B cell (primary cell): ENCODE measurements at regions not wholly inside any gene's neighbourhood (a gene's known extent, or its start where the extent isn't known, plus 50 kb on each side); places are given as distances from the start of the nearest gene placed in this dataset.
A peak's percentile ranks its signal among the peaks of the same experiment; 100 is the strongest.

Experiments used
- ATAC-seq: fragments of 200-7000 bp; cut with Tn5 transposase; one replicate; pipeline ENCODE4 v1.10.0; 2021; ENCODE audit warnings: low read depth, mild to moderate bottlenecking, moderate number of reproducible peaks, moderate library complexity
- CTCF ChIA-PET: fragments of 350-600 bp; sonication (Branson Sonifier 250); formaldehyde crosslinking; loops from one replicate; lab custom pipeline; 2021; ENCODE audit warnings: antibody characterized with exemption, inconsistent platforms; lab: Charles Lee
- POLR2A ChIA-PET: fragments of 350-600 bp; sonication (Branson Sonifier 250); formaldehyde crosslinking; loops from one replicate; lab custom pipeline; 2021; ENCODE audit warnings: antibody characterized with exemption; lab: Charles Lee
- DNase-seq: peaks from one replicate; pipeline ENCODE4 v3.0.0; 2013
- H2AFZ ChIP-seq: 2 replicates; pipeline ENCODE4 v1.6.1; 2012; ENCODE audit warnings: mild to moderate bottlenecking, low read depth, low read length; ENCODE audit not compliant: insufficient read depth, poor library complexity, severe bottlenecking
- H3K27ac ChIP-seq, 2 donors: 1 replicate in 1 of 2; 2 replicates in 1 of 2; pipeline ENCODE4 v1.5.1; 2012 to 2013; ENCODE audit warnings: low read length in 2 of 2, mild to moderate bottlenecking in 2 of 2, moderate library complexity in 1 of 2
- H3K27me3 ChIP-seq, 4 experiments: fragments of 200-600 bp in 1 of 4; sonication (generic) in 1 of 4; replicated peaks in 1 of 4; 1 replicate in 2 of 4; 2 replicates in 2 of 4; pipeline versions ENCODE4 v1.6.1 to v1.7.0; 2013 to 2016; ENCODE audit warnings: low read length in 3 of 4, mild to moderate bottlenecking in 2 of 4, mixed read lengths in 1 of 4, moderate library complexity in 1 of 4; ENCODE audit not compliant: insufficient read depth in 4 of 4, control insufficient read depth in 3 of 4; ENCODE audit errors: control extremely low read depth in 1 of 4
- H3K36me3 ChIP-seq, 2 experiments: replicated peaks in 1 of 2; 1 replicate in 1 of 2; 2 replicates in 1 of 2; pipeline versions ENCODE4 v1.6.1 to v1.7.1; 2013; ENCODE audit warnings: low read length in 1 of 2; ENCODE audit not compliant: insufficient read depth in 2 of 2, control insufficient read depth in 1 of 2; ENCODE audit errors: control extremely low read depth in 1 of 2, extremely low read depth in 1 of 2
- H3K4me1 ChIP-seq, 2 donors: fragments of 200-600 bp in 1 of 2; sonication (generic) in 1 of 2; 1 replicate in 1 of 2; 2 replicates in 1 of 2; pipeline versions ENCODE4 v1.5.1 to v1.6.1; 2013 to 2017; ENCODE audit warnings: low read length in 2 of 2; ENCODE audit not compliant: control insufficient read depth in 2 of 2, insufficient read depth in 2 of 2
- H3K4me2 ChIP-seq: replicated peaks from 2 replicates; pipeline ENCODE3; 2012; ENCODE audit warnings: mild to moderate bottlenecking, low read depth, low read length; ENCODE audit not compliant: poor library complexity, severe bottlenecking
- H3K4me3 ChIP-seq, 5 experiments: fragments of 200-600 bp in 1 of 5; sonication (generic) in 1 of 5; 1 replicate in 3 of 5; 2 replicates in 2 of 5; pipeline versions ENCODE4 v1.5.1 to v1.7.0; 2011 to 2016; ENCODE audit warnings: low read length in 4 of 5, mild to moderate bottlenecking in 4 of 5, low read depth in 2 of 5, control low read depth in 1 of 5, moderate library complexity in 1 of 5; ENCODE audit not compliant: insufficient read depth in 1 of 5; ENCODE audit errors: control extremely low read depth in 1 of 5, extremely low read depth in 1 of 5
- H3K79me2 ChIP-seq: fragments of 200-600 bp; sonication (generic); one replicate; pipeline ENCODE4 v1.6.0; 2016; ENCODE audit warnings: low read length; ENCODE audit not compliant: control insufficient read depth, insufficient read depth
- H3K9ac ChIP-seq: fragments of 200-600 bp; sonication (generic); 2 replicates; pipeline ENCODE4 v1.6.1; 2017; ENCODE audit warnings: mild to moderate bottlenecking, low read length, moderate library complexity
- H3K9me3 ChIP-seq, 3 donors: one replicate each; pipeline versions ENCODE4 v1.6.1 to v1.7.1; 2013; ENCODE audit warnings: low read length in 2 of 3; ENCODE audit not compliant: control insufficient read depth in 2 of 3, insufficient read depth in 1 of 3; ENCODE audit errors: control extremely low read depth in 1 of 3
- H4K20me1 ChIP-seq: 2 replicates; pipeline ENCODE4 v1.6.0; 2012; ENCODE audit warnings: mild to moderate bottlenecking, low read length; ENCODE audit not compliant: insufficient read depth, control insufficient read depth, poor library complexity, severe bottlenecking
- H3K27ac Mint-ChIP-seq: one replicate; pipeline ENCODE4 v1.8.0; 2021; ENCODE audit warnings: mixed read lengths
- H3K27me3 Mint-ChIP-seq: one replicate; pipeline ENCODE4 v1.8.0; 2021; ENCODE audit warnings: mixed read lengths
- H3K4me1 Mint-ChIP-seq: one replicate; pipeline ENCODE4 v1.8.0; 2021; ENCODE audit warnings: mixed read lengths
- H3K4me3 Mint-ChIP-seq: one replicate; pipeline ENCODE4 v1.8.0; 2021; ENCODE audit warnings: mixed read lengths
- H3K9me3 Mint-ChIP-seq: one replicate; pipeline ENCODE4 v1.8.0; 2022; ENCODE audit warnings: mixed read lengths; ENCODE audit not compliant: insufficient read depth
- CTCF ChIP-seq: fragments of 200-600 bp; IDR thresholded peaks from one replicate; pipeline ENCODE4 v1.8.0; 2022; ENCODE audit warnings: antibody characterized with exemption, mild to moderate bottlenecking
- EZH2 ChIP-seq: IDR thresholded peaks from 2 replicates; pipeline ENCODE4 v1.6.1; 2012; ENCODE audit warnings: borderline replicate concordance, low read depth, mild to moderate bottlenecking, moderate library complexity, low read length; ENCODE audit not compliant: insufficient read depth, poor library complexity, severe bottlenecking
- WGBS: methylation state at CpG from one replicate; pipeline ENCODE4 v1.1.5; 2013; ENCODE audit warnings: missing lambda C conversion rate; ENCODE audit not compliant: insufficient coverage; 5-methylcytosine and 5-hydroxymethylcytosine counted together
- intact Hi-C: fragments of 100-400 bp; cut with micrococcal nuclease; formaldehyde crosslinking; loops from one replicate; pipeline ENCODE4 v1.10.0; 2022

GRCh38 chr12:94710933-94711332, 60.6 kb upstream of the TMCC3 start:
- Histone ChIP-seq H3K9ac (no peak overlapping the region), H3K4me1 (peaks cover 8 to 9% of the 10 kb centered on the region in 2 donors), H2AFZ (no peak overlapping the region), H4K20me1 (peaks cover 53% of the 10 kb centered on the region), H3K79me2 (peaks cover 30% of the 10 kb centered on the region), H3K9me3 (no peaks in the 10 kb centered on the region), H3K4me3 (no peak overlapping the region), H3K36me3 (no peaks in the 10 kb centered on the region), H3K27ac (no peak overlapping the region), H3K4me2 (no peak overlapping the region), H3K27me3 (no peaks in the 10 kb centered on the region)
- Mint-ChIP-seq H3K4me1 (peaks cover 21% of the 10 kb centered on the region), H3K9me3 (no peaks in the 10 kb centered on the region), H3K27me3 (no peaks in the 10 kb centered on the region), H3K4me3 (no peak overlapping the region), H3K27ac (no peak overlapping the region)
- intact Hi-C loops, result loop anchor here (1.0 to 5.0 kb wide), 3 partner anchors 51 to 362 kb away; partner anchors contain the start of gene NR2C1
- CTCF ChIA-PET, result interaction anchor here (0.6 to 5.0 kb wide), 28 partner anchors 9 to 1735 kb away, joined by 3 to 68 read pairs (median 3); partner anchors contain the start of gene NR2C1
- DNase-seq, result peak; percentile 57
- 68% methylated on average over 2 of the region's 3 CpGs for WGBS
- peak; percentile 71 for ATAC-seq
- POLR2A ChIA-PET, result no interaction called here
- TF ChIP-seq CTCF (peak; percentile 57), EZH2 (no peak)

GRCh38 chr12:94707892-94708291, 57.5 kb upstream of the TMCC3 start:
- Mint-ChIP-seq H3K4me1 (peaks cover 42% of the 10 kb centered on the region), H3K27ac (no peak overlapping the region), H3K4me3 (no peak overlapping the region), H3K9me3 (no peaks in the 10 kb centered on the region), H3K27me3 (no peaks in the 10 kb centered on the region)
- 90% methylated on average over 4 of the region's 9 CpGs for WGBS
- H3K4me3 ChIP-seq, result no peak overlapping the region
- no peak overlapping the region for H2AFZ ChIP-seq
- H3K27ac ChIP-seq, result no peak overlapping the region
- peaks cover 0 to 3% of the 10 kb centered on the region in 2 experiments for H3K36me3 ChIP-seq
- H3K27me3 ChIP-seq, result no peaks in the 10 kb centered on the region
- H3K9ac ChIP-seq, result no peak overlapping the region
- H4K20me1 ChIP-seq, result peaks cover 24% of the 10 kb centered on the region
- intact Hi-C loops, result loop anchor here (2.0 kb wide), 1 partner anchor 13 kb away; no protein-coding TSS in a partner anchor
- TF ChIP-seq CTCF (no peak), EZH2 (no peak)
- ChIA-PET POLR2A (no interaction called here), CTCF (interaction anchor here (0.9 to 5.0 kb wide), 6 partner anchors 10 to 167 kb away, joined by 3 to 68 read pairs (median 4); no protein-coding TSS in a partner anchor)
- H3K4me2 ChIP-seq, result no peak overlapping the region
- no peaks in the 10 kb centered on the region for H3K9me3 ChIP-seq
- peaks cover 27% of the 10 kb centered on the region for H3K79me2 ChIP-seq
- ATAC-seq, result no peak
- no peak for DNase-seq
- peaks cover 19 to 21% of the 10 kb centered on the region in 2 donors for H3K4me1 ChIP-seq
